ENCODE measurements at regions not wholly inside any gene's neighbourhood (a gene's known extent, or its start where the extent isn't known, plus 50 kb on each side); places are given as distances from the start of the nearest gene placed in this dataset.

DNA sequence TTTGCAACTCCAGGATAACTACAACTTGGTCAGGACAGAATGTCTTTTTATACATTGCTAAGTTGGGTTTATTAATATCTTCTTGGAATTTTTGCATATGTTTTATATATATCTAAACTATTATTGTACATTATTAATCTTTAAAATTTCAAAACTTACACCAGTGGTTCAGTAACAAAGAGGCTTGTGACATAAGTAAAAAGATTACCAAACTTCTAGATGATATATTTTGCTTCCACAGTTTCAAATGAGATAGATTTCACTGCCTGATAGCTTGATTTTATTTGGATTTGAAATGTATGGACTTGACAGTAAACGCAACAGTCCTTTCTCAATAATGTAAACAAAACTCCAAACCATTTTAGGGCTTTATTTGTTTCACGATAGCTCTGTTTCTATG is 701.2 kb upstream of the IGFBP3 start (continued):
- TF ChIP-seq RAD21 (IDR thresholded peaks at IDR 0.05): no peak
- no peak for TF ChIP-seq FOXA2 (IDR thresholded peaks at IDR 0.05)

- H3K9me3 ChIP-seq (ENCODE audit: control insufficient read depth in 4 of 4, low read length in 3 of 4): no peaks in the 10 kb centered on the region
- no peak overlapping the region for H3K27ac ChIP-seq (ENCODE audit: low read depth in 1 of 2, low read length in 2 of 2)
- WGBS: 64% methylated on average over 3 of the region's 3 CpGs
- no peak overlapping the region for H3K9ac ChIP-seq (ENCODE audit: low read depth in 1 of 2, low read length in 2 of 2)
- DNase-seq (ENCODE audit: low spot score): no peak
- H3K36me3 ChIP-seq (ENCODE audit: control insufficient read depth in 4 of 4, insufficient read depth in 3 of 4, low read depth in 1 of 4, low read length in 3 of 4): no peaks in the 10 kb centered on the region
- no peaks in the 10 kb centered on the region for H3K4me1 ChIP-seq (ENCODE audit: control insufficient read depth in 4 of 4, insufficient read depth in 4 of 4, low read length in 3 of 4)
- H3K4me3 ChIP-seq (ENCODE audit: low read depth in 1 of 3, low read length in 3 of 3): no peak overlapping the region
- no peaks in the 10 kb centered on the region for H3K27me3 ChIP-seq (ENCODE audit: control insufficient read depth in 4 of 4, insufficient read depth in 4 of 4, low read length in 3 of 4)
- no peak for TF ChIP-seq GABPA (IDR thresholded peaks at IDR 0.05 in 1 of 2, conservative IDR thresholded peaks at IDR 0.05 in 1 of 2)
- TF ChIP-seq, protein P1, sequence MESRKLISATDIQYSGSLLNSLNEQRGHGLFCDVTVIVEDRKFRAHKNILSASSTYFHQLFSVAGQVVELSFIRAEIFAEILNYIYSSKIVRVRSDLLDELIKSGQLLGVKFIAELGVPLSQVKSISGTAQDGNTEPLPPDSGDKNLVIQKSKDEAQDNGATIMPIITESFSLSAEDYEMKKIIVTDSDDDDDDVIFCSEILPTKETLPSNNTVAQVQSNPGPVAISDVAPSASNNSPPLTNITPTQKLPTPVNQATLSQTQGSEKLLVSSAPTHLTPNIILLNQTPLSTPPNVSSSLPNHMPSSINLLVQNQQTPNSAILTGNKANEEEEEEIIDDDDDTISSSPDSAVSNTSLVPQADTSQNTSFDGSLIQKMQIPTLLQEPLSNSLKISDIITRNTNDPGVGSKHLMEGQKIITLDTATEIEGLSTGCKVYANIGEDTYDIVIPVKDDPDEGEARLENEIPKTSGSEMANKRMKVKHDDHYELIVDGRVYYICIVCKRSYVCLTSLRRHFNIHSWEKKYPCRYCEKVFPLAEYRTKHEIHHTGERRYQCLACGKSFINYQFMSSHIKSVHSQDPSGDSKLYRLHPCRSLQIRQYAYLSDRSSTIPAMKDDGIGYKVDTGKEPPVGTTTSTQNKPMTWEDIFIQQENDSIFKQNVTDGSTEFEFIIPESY (IDR thresholded peaks at IDR 0.05): no peak
- no peak for TF ChIP-seq CTCF (IDR thresholded peaks at IDR 0.05; ENCODE audit: low read depth, low read length, missing input control)
- no peak for TF ChIP-seq MAX (IDR thresholded peaks at IDR 0.05)
- peak in 1 of 2 donors; percentile 7 for TF ChIP-seq RAD21 (IDR thresholded peaks at IDR 0.05)
- TF ChIP-seq FOXA2 (IDR thresholded peaks at IDR 0.05): no peak
- no peak for TF ChIP-seq TAF1 (conservative IDR thresholded peaks at IDR 0.05)
- TF ChIP-seq, protein P2, sequence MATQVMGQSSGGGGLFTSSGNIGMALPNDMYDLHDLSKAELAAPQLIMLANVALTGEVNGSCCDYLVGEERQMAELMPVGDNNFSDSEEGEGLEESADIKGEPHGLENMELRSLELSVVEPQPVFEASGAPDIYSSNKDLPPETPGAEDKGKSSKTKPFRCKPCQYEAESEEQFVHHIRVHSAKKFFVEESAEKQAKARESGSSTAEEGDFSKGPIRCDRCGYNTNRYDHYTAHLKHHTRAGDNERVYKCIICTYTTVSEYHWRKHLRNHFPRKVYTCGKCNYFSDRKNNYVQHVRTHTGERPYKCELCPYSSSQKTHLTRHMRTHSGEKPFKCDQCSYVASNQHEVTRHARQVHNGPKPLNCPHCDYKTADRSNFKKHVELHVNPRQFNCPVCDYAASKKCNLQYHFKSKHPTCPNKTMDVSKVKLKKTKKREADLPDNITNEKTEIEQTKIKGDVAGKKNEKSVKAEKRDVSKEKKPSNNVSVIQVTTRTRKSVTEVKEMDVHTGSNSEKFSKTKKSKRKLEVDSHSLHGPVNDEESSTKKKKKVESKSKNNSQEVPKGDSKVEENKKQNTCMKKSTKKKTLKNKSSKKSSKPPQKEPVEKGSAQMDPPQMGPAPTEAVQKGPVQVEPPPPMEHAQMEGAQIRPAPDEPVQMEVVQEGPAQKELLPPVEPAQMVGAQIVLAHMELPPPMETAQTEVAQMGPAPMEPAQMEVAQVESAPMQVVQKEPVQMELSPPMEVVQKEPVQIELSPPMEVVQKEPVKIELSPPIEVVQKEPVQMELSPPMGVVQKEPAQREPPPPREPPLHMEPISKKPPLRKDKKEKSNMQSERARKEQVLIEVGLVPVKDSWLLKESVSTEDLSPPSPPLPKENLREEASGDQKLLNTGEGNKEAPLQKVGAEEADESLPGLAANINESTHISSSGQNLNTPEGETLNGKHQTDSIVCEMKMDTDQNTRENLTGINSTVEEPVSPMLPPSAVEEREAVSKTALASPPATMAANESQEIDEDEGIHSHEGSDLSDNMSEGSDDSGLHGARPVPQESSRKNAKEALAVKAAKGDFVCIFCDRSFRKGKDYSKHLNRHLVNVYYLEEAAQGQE (IDR thresholded peaks at IDR 0.05): no peak
- TF ChIP-seq YY1 (IDR thresholded peaks at IDR 0.05): no peak
- no peak for TF ChIP-seq FOXA1 (IDR thresholded peaks at IDR 0.05)
- peak; percentile 18 for TF ChIP-seq NR2F2 (IDR thresholded peaks at IDR 0.05)
- TF ChIP-seq HNF4A (conservative IDR thresholded peaks at IDR 0.05): no peak
- TF ChIP-seq ATF3 (IDR thresholded peaks at IDR 0.05): no peak
- TF ChIP-seq SP1 (IDR thresholded peaks at IDR 0.05): no peak
- TF ChIP-seq EGR1 (IDR thresholded peaks at IDR 0.05; ENCODE audit: low read depth in 2 of 2): no peak
- no peak for TF ChIP-seq HNF4G (IDR thresholded peaks at IDR 0.05)
- no peak for TF ChIP-seq JUND (IDR thresholded peaks at IDR 0.05)
- peak in 1 of 2 donors; percentile 21 for TF ChIP-seq RXRA (IDR thresholded peaks at IDR 0.05)
Measured at GRCh38 chr7:46619723-46620310, 698.7 kb upstream of the IGFBP3 start.

All from liver (tissue), 8 donors.